SK-N-SH (cell line): ENCODE measurements at regions not wholly inside any gene's neighbourhood (a gene's known extent, or its start where the extent isn't known, plus 50 kb on each side); places are given as distances from the start of the nearest gene placed in this dataset.

Experiments
- CTCF ChIA-PET: fragments of 300-600, 350-600 bp; formaldehyde crosslinking; extraction: SDS; loops from one replicate; lab custom pipeline; 2021; lab: Yijun Ruan, JAX
- POLR2A ChIA-PET: fragments of 350-600 bp; sonication (Branson Sonifier 250); formaldehyde crosslinking; extraction: SDS; loops from one replicate; lab custom pipeline; 2020; ENCODE audit warnings: antibody characterized with exemption, inconsistent platforms; lab: Yijun Ruan, JAX
- DNase-seq: peaks from one replicate; pipeline ENCODE4 v3.0.0; 2012
- H2AFZ ChIP-seq: fragments of 200-600 bp; sonication (generic); 2 replicates; pipeline ENCODE4 v1.8.1; 2016; ENCODE audit warnings: antibody characterized with exemption, mild to moderate bottlenecking, low read depth
- H3F3A ChIP-seq: fragments of 200-600 bp; sonication (generic); replicated peaks from 2 replicates; pipeline ENCODE3; 2016; ENCODE audit warnings: antibody characterized with exemption, mild to moderate bottlenecking; ENCODE audit not compliant: insufficient read depth
- H3K27ac ChIP-seq, 2 experiments: fragments of 200-500 bp in 1 of 2; fragments of 200-600 bp in 1 of 2; sonication (Bioruptor generic) in 1 of 2; sonication (generic), shearing (Covaris generic) in 1 of 2; 2 replicates each; pipeline versions ENCODE4 v1.5.1 to v1.6.1; 2014 to 2016; ENCODE audit warnings: low read depth in 2 of 2, inconsistent platforms in 1 of 2, low read length in 1 of 2, mild to moderate bottlenecking in 1 of 2, mixed read lengths in 1 of 2
- H3K27me3 ChIP-seq: fragments of 200-600 bp; sonication (generic), shearing (Covaris generic); 2 replicates; pipeline ENCODE4 v1.6.1; 2016; ENCODE audit warnings: mixed run types; ENCODE audit not compliant: insufficient read depth
- H3K36me3 ChIP-seq, 2 experiments: fragments of 200-500 bp in 1 of 2; fragments of 200-600 bp in 1 of 2; sonication (Bioruptor generic) in 1 of 2; sonication (generic) in 1 of 2; replicated peaks in 1 of 2; 2 replicates each; pipeline versions ENCODE3 to v1.5.1; 2014 to 2016; ENCODE audit warnings: low read length in 1 of 2, mild to moderate bottlenecking in 1 of 2; ENCODE audit not compliant: insufficient read depth in 2 of 2, control insufficient read depth in 1 of 2
- H3K4me1 ChIP-seq, 2 experiments: fragments of 200-500 bp in 1 of 2; fragments of 200-600 bp in 1 of 2; sonication (Bioruptor generic) in 1 of 2; sonication (generic), shearing (Covaris generic) in 1 of 2; 2 replicates each; pipeline versions ENCODE4 v1.5.1 to v1.6.1; 2014 to 2016; ENCODE audit warnings: low read depth in 1 of 2, low read length in 1 of 2, mixed run types in 1 of 2; ENCODE audit not compliant: insufficient read depth in 2 of 2, control insufficient read depth in 1 of 2
- H3K4me2 ChIP-seq: fragments of 200-600 bp; sonication (generic), shearing (Covaris generic); 2 replicates; pipeline ENCODE4 v1.6.1; 2017; ENCODE audit warnings: mixed run types
- H3K4me3 ChIP-seq, 2 experiments: fragments of 200-500 bp in 1 of 2; fragments of 200-600 bp in 1 of 2; sonication (Bioruptor generic) in 1 of 2; sonication (generic), shearing (Covaris generic) in 1 of 2; 2 replicates each; pipeline versions ENCODE4 v1.5.1 to v1.8.1; 2014 to 2016; ENCODE audit warnings: low read depth in 2 of 2, inconsistent platforms in 1 of 2, low read length in 1 of 2, mild to moderate bottlenecking in 1 of 2, mixed read lengths in 1 of 2, moderate library complexity in 1 of 2
- H3K79me2 ChIP-seq: fragments of 200-600 bp; sonication (generic); 2 replicates; pipeline ENCODE4 v1.8.1; 2017; ENCODE audit warnings: mild to moderate bottlenecking; ENCODE audit not compliant: insufficient read depth
- H3K9ac ChIP-seq: fragments of 200-600 bp; sonication (generic); 2 replicates; pipeline ENCODE4 v1.6.1; 2017; ENCODE audit warnings: mixed run types
- H3K9me2 ChIP-seq: fragments of 200-600 bp; sonication (generic); 2 replicates; pipeline ENCODE4 v1.6.1; 2017; ENCODE audit warnings: mixed run types
- H3K9me3 ChIP-seq: fragments of 200-600 bp; sonication (generic); 2 replicates; pipeline ENCODE4 v1.6.1; 2017; ENCODE audit warnings: mixed run types, mild to moderate bottlenecking, moderate library complexity
- H4K20me1 ChIP-seq: fragments of 200-600 bp; sonication (generic); 2 replicates; pipeline ENCODE4 v1.6.1; 2017; ENCODE audit warnings: mild to moderate bottlenecking, mixed run types; ENCODE audit not compliant: insufficient read depth
- CTCF ChIP-seq: fragments of 200-600 bp; sonication (generic); IDR thresholded peaks from 2 replicates; pipeline ENCODE4 v1.6.1; 2017; ENCODE audit warnings: antibody characterized with exemption, mild to moderate bottlenecking, moderate library complexity
- ELF1 ChIP-seq: IDR thresholded peaks from 2 replicates; pipeline ENCODE4 v1.4.0; 2012
- EZH2phosphoT487 ChIP-seq: fragments of 200-600 bp; sonication (generic); IDR thresholded peaks from 2 replicates; pipeline ENCODE4 v1.6.1; 2017; ENCODE audit warnings: low read depth, mixed run types, mild to moderate bottlenecking, antibody characterized with exemption, moderate library complexity, borderline replicate concordance
- FOXJ3 ChIP-seq: sonication (generic); formaldehyde crosslinking; IDR thresholded peaks from 2 replicates; pipeline ENCODE4 v1.5.1; 2020; ENCODE audit warnings: mild to moderate bottlenecking, missing genetic modification reagents
- FOXM1 ChIP-seq: IDR thresholded peaks from 2 replicates; pipeline ENCODE4 v1.4.0; 2012; ENCODE audit warnings: low read depth, mild to moderate bottlenecking
- GABPA ChIP-seq: IDR thresholded peaks from 2 replicates; pipeline ENCODE4 v1.4.0; 2012; ENCODE audit warnings: low read depth, mild to moderate bottlenecking
- MAX ChIP-seq: IDR thresholded peaks from 2 replicates; pipeline ENCODE4 v1.4.0; 2012; ENCODE audit warnings: low read depth
- MEF2A ChIP-seq: IDR thresholded peaks from 2 replicates; pipeline ENCODE4 v1.4.0; 2012; ENCODE audit warnings: low read depth, borderline replicate concordance
- NRF1 ChIP-seq: IDR thresholded peaks from 2 replicates; pipeline ENCODE4 v1.6.1; 2012; ENCODE audit warnings: low read depth, mild to moderate bottlenecking, low read length
- POLR2AphosphoS5 ChIP-seq: IDR thresholded peaks from 2 replicates; pipeline ENCODE4 v1.6.1; 2012; ENCODE audit warnings: low read depth, low read length
- RAD21 ChIP-seq: IDR thresholded peaks from 2 replicates; pipeline ENCODE4 v1.6.1; 2012; ENCODE audit warnings: mild to moderate bottlenecking, low read length
- RCOR1 ChIP-seq: fragments of 150-350 bp; IDR thresholded peaks from 2 replicates; pipeline ENCODE4 v1.6.1; 2017; ENCODE audit warnings: antibody characterized with exemption, low read length
- SIN3A ChIP-seq: IDR thresholded peaks from 2 replicates; pipeline ENCODE4 v1.6.1; 2012; ENCODE audit warnings: low read depth, mild to moderate bottlenecking, low read length, moderate library complexity, borderline replicate concordance
- SMC3 ChIP-seq: IDR thresholded peaks from 2 replicates; pipeline ENCODE4 v1.6.1; 2012; ENCODE audit warnings: low read depth, low read length, improper control_type of control experiment
- TCF12 ChIP-seq: IDR thresholded peaks from 2 replicates; pipeline ENCODE4 v1.4.0; 2012
- TEAD4 ChIP-seq: IDR thresholded peaks from 2 replicates; pipeline ENCODE4 v1.4.0; 2012; ENCODE audit warnings: mild to moderate bottlenecking, borderline replicate concordance; ENCODE audit not compliant: insufficient read depth
- USF2 ChIP-seq: fragments of 150-350 bp; IDR thresholded peaks from 2 replicates; pipeline ENCODE4 v1.6.1; 2017; ENCODE audit warnings: antibody characterized with exemption, low read length, low read depth, borderline replicate concordance
- YY1 ChIP-seq: IDR thresholded peaks from 2 replicates; pipeline ENCODE4 v1.4.0; 2012; ENCODE audit warnings: low read depth, mild to moderate bottlenecking
- WGBS: methylation state at CpG from one replicate; pipeline ENCODE4 v1.1.6; 2017; ENCODE audit warnings: low lambda C conversion rate; 5-methylcytosine and 5-hydroxymethylcytosine counted together
- TF ChIP-seq, protein P1 (sequence below): fragments of 150-350 bp; IDR thresholded peaks from 2 replicates; pipeline ENCODE4 v1.6.1; 2016; ENCODE audit warnings: mild to moderate bottlenecking, low read depth, low read length
- TF ChIP-seq, protein P2 (sequence below): IDR thresholded peaks from 2 replicates; pipeline ENCODE4 v1.4.0; 2012; ENCODE audit warnings: low read depth, borderline replicate concordance
- TF ChIP-seq, protein P3 (sequence below): IDR thresholded peaks from 2 replicates; pipeline ENCODE4 v1.6.1; 2012; ENCODE audit warnings: mild to moderate bottlenecking, low read depth, low read length, moderate library complexity

DNA sequence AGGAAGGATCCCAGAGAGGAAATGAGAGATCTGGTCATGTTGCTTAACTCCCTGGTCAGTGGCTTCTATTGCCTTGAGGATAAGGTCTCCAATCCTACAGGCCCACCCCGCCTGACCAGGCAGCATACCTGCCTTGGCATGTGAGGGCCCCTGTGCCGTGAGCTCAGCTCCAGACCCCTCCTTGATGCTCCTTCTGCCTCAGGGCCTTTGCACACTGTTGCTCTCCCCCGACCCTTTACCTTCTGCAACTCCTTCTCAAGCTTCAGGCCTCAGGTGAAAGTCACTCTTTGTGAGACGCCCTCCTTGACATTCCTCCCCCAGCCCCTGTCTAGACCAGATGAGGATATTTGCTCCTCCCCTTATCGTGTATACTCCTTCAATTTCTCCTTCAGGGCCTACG is 62.8 kb downstream of the FAM241B start:
- H3K9me2 ChIP-seq, result no peaks in the 10 kb centered on the region
- no peaks in the 10 kb centered on the region for H3K79me2 ChIP-seq
- TF ChIP-seq NRF1 (no peak), MEF2A (no peak), POLR2AphosphoS5 (no peak)
- TF ChIP-seq, protein P1, sequence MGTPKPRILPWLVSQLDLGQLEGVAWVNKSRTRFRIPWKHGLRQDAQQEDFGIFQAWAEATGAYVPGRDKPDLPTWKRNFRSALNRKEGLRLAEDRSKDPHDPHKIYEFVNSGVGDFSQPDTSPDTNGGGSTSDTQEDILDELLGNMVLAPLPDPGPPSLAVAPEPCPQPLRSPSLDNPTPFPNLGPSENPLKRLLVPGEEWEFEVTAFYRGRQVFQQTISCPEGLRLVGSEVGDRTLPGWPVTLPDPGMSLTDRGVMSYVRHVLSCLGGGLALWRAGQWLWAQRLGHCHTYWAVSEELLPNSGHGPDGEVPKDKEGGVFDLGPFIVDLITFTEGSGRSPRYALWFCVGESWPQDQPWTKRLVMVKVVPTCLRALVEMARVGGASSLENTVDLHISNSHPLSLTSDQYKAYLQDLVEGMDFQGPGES, result no peak
- no peak overlapping the region for H3K27ac ChIP-seq
- no peak overlapping the region for H3K4me3 ChIP-seq
- H3K4me2 ChIP-seq, result no peak overlapping the region
- no peaks in the 10 kb centered on the region for H3F3A ChIP-seq
- H4K20me1 ChIP-seq, result no peaks in the 10 kb centered on the region
- ChIA-PET CTCF (interaction anchor here (1.0 kb wide), 2 partner anchors 24 to 46 kb away, joined by 3 to 4 read pairs; no protein-coding TSS in a partner anchor), POLR2A (no interaction called here)
- no peak overlapping the region for H2AFZ ChIP-seq
- no peak for DNase-seq
- no peak overlapping the region for H3K9ac ChIP-seq
- peaks cover 8% of the 10 kb centered on the region; the same call in 1 of the 2 replicates for H3K27me3 ChIP-seq
- 50% methylated on average over 6 of the region's 6 CpGs for WGBS
- no peaks in the 10 kb centered on the region for H3K36me3 ChIP-seq
- peaks cover 0 to 1% of the 10 kb centered on the region in 2 experiments; a peak in 1 of 4 replicates for H3K4me1 ChIP-seq
- H3K9me3 ChIP-seq, result no peaks in the 10 kb centered on the region

DNA sequence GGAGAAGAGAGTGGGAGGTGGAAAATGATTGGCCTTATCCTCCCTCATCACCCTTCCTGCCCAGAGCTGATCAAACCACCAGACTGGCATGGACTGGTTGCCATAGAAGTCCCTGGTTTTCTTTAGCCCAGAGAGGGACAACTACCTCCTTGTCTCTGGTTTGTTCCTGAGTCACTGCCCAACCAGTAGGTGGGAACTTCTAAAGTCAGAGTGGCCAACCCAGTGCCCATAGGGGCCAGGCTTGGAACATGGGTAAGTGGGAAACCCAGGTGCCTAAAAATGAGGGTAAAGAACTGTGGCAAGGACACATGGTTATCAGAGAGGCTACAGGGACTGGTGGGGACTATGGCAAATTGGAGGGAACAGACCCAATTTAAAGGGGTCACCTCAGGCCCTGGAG is 63.8 kb downstream of the FAM241B start:
- H3F3A ChIP-seq, result no peaks in the 10 kb centered on the region
- no peaks in the 10 kb centered on the region for H3K79me2 ChIP-seq
- no peak overlapping the region for H3K4me3 ChIP-seq
- no peaks in the 10 kb centered on the region for H4K20me1 ChIP-seq
- no peak overlapping the region for H3K4me2 ChIP-seq
- POLR2A ChIA-PET, result interaction anchor here (0.6 kb wide), 1 partner anchor 13 kb away, joined by 5 read pairs; no protein-coding TSS in a partner anchor
- H3K9me2 ChIP-seq, result no peaks in the 10 kb centered on the region
- no peak overlapping the region for H2AFZ ChIP-seq
- H3K36me3 ChIP-seq, result no peaks in the 10 kb centered on the region
- H3K27me3 ChIP-seq, result 0 out of 2 replicates have a peak, but pooled peaks cover 3% of the 10 kb centered on the region
- CTCF ChIA-PET, result interaction anchor here (1.3 kb wide), 1 partner anchor 178 kb away, joined by 5 read pairs; no protein-coding TSS in a partner anchor
- no peaks in the 10 kb centered on the region for H3K9me3 ChIP-seq
- no peaks in the 10 kb centered on the region for H3K4me1 ChIP-seq
- DNase-seq, result no peak
- H3K9ac ChIP-seq, result no peak overlapping the region
- H3K27ac ChIP-seq, result no peak overlapping the region
- no peak for TF ChIP-seq SIN3A
- TF ChIP-seq, protein P2, sequence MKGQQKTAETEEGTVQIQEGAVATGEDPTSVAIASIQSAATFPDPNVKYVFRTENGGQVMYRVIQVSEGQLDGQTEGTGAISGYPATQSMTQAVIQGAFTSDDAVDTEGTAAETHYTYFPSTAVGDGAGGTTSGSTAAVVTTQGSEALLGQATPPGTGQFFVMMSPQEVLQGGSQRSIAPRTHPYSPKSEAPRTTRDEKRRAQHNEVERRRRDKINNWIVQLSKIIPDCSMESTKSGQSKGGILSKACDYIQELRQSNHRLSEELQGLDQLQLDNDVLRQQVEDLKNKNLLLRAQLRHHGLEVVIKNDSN, result no peak
- TF ChIP-seq GABPA, result no peak
- no peak for TF ChIP-seq RCOR1
- no peak for TF ChIP-seq EZH2phosphoT487
- no peak for TF ChIP-seq ELF1
- no peak for TF ChIP-seq TEAD4
- TF ChIP-seq FOXJ3 (CRISPR knock-in tag), result no peak
- TF ChIP-seq YY1, result no peak
- no peak for TF ChIP-seq RAD21
- TF ChIP-seq MAX, result no peak
- no peak for TF ChIP-seq NRF1
- TF ChIP-seq TCF12, result no peak
- TF ChIP-seq, protein P3, sequence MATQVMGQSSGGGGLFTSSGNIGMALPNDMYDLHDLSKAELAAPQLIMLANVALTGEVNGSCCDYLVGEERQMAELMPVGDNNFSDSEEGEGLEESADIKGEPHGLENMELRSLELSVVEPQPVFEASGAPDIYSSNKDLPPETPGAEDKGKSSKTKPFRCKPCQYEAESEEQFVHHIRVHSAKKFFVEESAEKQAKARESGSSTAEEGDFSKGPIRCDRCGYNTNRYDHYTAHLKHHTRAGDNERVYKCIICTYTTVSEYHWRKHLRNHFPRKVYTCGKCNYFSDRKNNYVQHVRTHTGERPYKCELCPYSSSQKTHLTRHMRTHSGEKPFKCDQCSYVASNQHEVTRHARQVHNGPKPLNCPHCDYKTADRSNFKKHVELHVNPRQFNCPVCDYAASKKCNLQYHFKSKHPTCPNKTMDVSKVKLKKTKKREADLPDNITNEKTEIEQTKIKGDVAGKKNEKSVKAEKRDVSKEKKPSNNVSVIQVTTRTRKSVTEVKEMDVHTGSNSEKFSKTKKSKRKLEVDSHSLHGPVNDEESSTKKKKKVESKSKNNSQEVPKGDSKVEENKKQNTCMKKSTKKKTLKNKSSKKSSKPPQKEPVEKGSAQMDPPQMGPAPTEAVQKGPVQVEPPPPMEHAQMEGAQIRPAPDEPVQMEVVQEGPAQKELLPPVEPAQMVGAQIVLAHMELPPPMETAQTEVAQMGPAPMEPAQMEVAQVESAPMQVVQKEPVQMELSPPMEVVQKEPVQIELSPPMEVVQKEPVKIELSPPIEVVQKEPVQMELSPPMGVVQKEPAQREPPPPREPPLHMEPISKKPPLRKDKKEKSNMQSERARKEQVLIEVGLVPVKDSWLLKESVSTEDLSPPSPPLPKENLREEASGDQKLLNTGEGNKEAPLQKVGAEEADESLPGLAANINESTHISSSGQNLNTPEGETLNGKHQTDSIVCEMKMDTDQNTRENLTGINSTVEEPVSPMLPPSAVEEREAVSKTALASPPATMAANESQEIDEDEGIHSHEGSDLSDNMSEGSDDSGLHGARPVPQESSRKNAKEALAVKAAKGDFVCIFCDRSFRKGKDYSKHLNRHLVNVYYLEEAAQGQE, result no peak
- no peak for TF ChIP-seq CTCF
- TF ChIP-seq USF2, result no peak
- no peak for TF ChIP-seq SMC3
- no peak for TF ChIP-seq FOXM1
